ENCODE measurements at regions not wholly inside any gene's neighbourhood (a gene's known extent, or its start where the extent isn't known, plus 50 kb on each side); places are given as distances from the start of the nearest gene placed in this dataset.

DNA sequence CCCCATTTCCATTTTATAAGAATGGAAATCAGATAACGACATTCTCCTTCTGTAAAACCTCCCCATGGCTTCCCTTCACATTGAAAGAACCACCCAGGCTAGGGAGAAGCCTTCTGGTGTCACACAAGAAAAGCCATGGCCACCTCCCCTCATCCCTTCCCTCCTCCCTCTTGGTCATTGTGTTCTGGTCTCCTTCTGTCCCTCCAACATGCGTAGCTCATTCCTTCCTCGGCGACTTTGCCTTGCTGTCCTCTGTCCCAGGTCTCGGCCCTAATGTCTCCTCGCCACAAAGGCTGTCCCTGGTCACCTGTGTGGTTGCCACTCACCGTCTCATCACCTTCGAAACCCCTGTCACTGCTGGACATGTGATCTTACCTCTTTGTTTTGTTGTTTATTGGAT lies 193.9 kb downstream of the BCAS1 start:
- TF ChIP-seq, protein P1, sequence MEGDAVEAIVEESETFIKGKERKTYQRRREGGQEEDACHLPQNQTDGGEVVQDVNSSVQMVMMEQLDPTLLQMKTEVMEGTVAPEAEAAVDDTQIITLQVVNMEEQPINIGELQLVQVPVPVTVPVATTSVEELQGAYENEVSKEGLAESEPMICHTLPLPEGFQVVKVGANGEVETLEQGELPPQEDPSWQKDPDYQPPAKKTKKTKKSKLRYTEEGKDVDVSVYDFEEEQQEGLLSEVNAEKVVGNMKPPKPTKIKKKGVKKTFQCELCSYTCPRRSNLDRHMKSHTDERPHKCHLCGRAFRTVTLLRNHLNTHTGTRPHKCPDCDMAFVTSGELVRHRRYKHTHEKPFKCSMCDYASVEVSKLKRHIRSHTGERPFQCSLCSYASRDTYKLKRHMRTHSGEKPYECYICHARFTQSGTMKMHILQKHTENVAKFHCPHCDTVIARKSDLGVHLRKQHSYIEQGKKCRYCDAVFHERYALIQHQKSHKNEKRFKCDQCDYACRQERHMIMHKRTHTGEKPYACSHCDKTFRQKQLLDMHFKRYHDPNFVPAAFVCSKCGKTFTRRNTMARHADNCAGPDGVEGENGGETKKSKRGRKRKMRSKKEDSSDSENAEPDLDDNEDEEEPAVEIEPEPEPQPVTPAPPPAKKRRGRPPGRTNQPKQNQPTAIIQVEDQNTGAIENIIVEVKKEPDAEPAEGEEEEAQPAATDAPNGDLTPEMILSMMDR (IDR thresholded peaks at IDR 0.05; ENCODE audit: borderline replicate concordance, extremely low read depth, insufficient read depth) = no peak
- no peaks in the 10 kb centered on the region for H3K9me3 ChIP-seq (ENCODE audit: control insufficient read depth in 2 of 3, insufficient read depth in 1 of 3, low read length in 3 of 3)
- no peak overlapping the region for H3K4me3 ChIP-seq (ENCODE audit: low read length in 3 of 3)
- H3K27ac ChIP-seq (ENCODE audit: low read depth in 2 of 2, low read length in 2 of 2) = no peak overlapping the region
- no peaks in the 10 kb centered on the region for H3K36me3 ChIP-seq (ENCODE audit: control insufficient read depth in 2 of 3, insufficient read depth in 3 of 3, low read length in 3 of 3)
- no peaks in the 10 kb centered on the region for H3K27me3 ChIP-seq (ENCODE audit: control insufficient read depth, insufficient read depth, low read length)
- no peak for FAIRE-seq
- intact Hi-C loops (cut with DNase I) = no loop called here
- no peak for DNase-seq
- H3K9ac ChIP-seq (ENCODE audit: low read length in 3 of 3) = no peak overlapping the region
- H3K4me1 ChIP-seq (ENCODE audit: control insufficient read depth in 2 of 3, insufficient read depth in 2 of 3, low read depth in 1 of 3, low read length in 3 of 3) = peaks cover 13 to 34% (median 21%) of the 10 kb centered on the region in 3 donors

DNA sequence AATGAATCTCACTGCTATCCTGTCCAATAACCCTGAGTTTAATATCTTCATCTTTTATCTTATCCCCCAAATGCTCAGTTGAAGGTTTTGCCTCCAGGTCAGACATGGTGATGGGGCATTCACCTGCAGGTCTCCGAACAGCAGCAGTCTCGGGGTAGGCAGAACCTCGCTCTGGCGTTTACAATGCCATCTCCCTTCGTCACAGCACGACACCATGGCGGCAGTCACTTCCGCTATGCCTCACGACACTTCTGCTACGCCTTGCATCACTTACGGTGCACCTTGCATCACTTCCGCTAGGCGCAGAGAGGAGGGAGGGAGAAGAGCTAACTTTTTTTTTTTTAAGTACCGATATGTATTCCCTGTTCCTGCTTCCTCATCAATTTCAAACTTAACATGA lies 194.9 kb downstream of the BCAS1 start:
- Histone ChIP-seq H3K9me3 (ENCODE audit: control insufficient read depth in 2 of 3, insufficient read depth in 1 of 3, low read length in 3 of 3) (no peaks in the 10 kb centered on the region), H3K27ac (ENCODE audit: low read depth in 2 of 2, low read length in 2 of 2) (no peak overlapping the region), H3K27me3 (ENCODE audit: control insufficient read depth, insufficient read depth, low read length) (no peaks in the 10 kb centered on the region), H3K36me3 (ENCODE audit: control insufficient read depth in 2 of 3, insufficient read depth in 3 of 3, low read length in 3 of 3) (no peaks in the 10 kb centered on the region), H3K4me1 (ENCODE audit: control insufficient read depth in 2 of 3, insufficient read depth in 2 of 3, low read depth in 1 of 3, low read length in 3 of 3) (peaks cover 13 to 36% (median 22%) of the 10 kb centered on the region in 3 donors), H3K9ac (ENCODE audit: low read length in 3 of 3) (no peak overlapping the region), H3K4me3 (ENCODE audit: low read length in 3 of 3) (no peak overlapping the region)
- no peak for DNase-seq
- FAIRE-seq = no peak
- TF ChIP-seq, protein P1 (IDR thresholded peaks at IDR 0.05; ENCODE audit: borderline replicate concordance, extremely low read depth, insufficient read depth) = no peak
- intact Hi-C loops (cut with DNase I) = no loop called here

DNA sequence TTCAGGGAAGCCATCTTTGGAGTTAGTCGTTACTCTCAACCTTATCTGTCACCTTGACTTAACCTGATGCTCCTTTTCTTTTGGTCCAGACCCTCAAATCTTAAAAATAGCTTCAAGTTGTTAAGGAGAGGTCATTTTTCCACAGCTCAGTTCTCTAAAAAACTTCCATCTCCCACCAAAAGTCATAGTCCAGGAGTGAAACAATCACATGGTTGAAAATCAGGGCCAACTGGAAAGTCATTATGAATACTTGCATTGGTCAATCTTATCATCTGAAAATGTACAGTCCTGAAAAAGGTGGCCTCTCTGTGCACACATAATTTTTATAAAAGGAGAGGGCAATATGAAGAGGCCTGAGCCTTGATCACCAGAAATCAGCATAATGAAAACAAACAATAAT lies 195.7 kb downstream of the BCAS1 start:
- no peak for DNase-seq
- peaks cover 17 to 31% (median 25%) of the 10 kb centered on the region in 3 donors for H3K4me1 ChIP-seq (ENCODE audit: control insufficient read depth in 2 of 3, insufficient read depth in 2 of 3, low read depth in 1 of 3, low read length in 3 of 3)
- intact Hi-C loops (cut with DNase I) = no loop called here
- H3K27me3 ChIP-seq (ENCODE audit: control insufficient read depth, insufficient read depth, low read length) = no peaks in the 10 kb centered on the region
- no peak overlapping the region for H3K4me3 ChIP-seq (ENCODE audit: low read length in 3 of 3)
- H3K27ac ChIP-seq (ENCODE audit: low read depth in 2 of 2, low read length in 2 of 2) = no peak overlapping the region
- no peaks in the 10 kb centered on the region for H3K36me3 ChIP-seq (ENCODE audit: control insufficient read depth in 2 of 3, insufficient read depth in 3 of 3, low read length in 3 of 3)
- FAIRE-seq = no peak
- TF ChIP-seq, protein P1 (IDR thresholded peaks at IDR 0.05; ENCODE audit: borderline replicate concordance, extremely low read depth, insufficient read depth) = no peak
- H3K9me3 ChIP-seq (ENCODE audit: control insufficient read depth in 2 of 3, insufficient read depth in 1 of 3, low read length in 3 of 3) = no peaks in the 10 kb centered on the region
- no peak overlapping the region for H3K9ac ChIP-seq (ENCODE audit: low read length in 3 of 3)

DNA sequence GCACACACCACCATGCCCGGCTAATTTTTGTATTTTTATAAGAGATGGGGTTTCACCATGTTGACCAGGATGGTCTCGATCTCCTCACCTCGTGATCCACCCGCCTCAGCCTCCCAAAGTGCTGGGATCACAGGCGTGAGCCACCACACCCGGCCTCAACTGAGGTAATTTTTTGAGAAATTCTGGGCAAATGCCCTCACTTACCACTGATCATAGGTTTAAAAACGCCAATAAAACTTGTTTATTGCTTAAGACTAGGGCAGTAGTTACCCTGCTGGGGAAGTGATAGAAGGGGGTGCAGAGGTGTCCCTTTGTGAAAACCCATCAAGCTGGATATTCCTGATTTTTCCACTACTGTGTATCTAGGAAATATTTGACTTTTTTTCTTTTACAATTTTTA lies 196.3 kb downstream of the BCAS1 start:
- Histone ChIP-seq H3K27ac (ENCODE audit: low read depth in 2 of 2, low read length in 2 of 2) (no peak overlapping the region), H3K4me1 (ENCODE audit: control insufficient read depth in 2 of 3, insufficient read depth in 2 of 3, low read depth in 1 of 3, low read length in 3 of 3) (peaks cover 18 to 30% (median 23%) of the 10 kb centered on the region in 3 donors), H3K9ac (ENCODE audit: low read length in 3 of 3) (no peak overlapping the region), H3K36me3 (ENCODE audit: control insufficient read depth in 2 of 3, insufficient read depth in 3 of 3, low read length in 3 of 3) (no peaks in the 10 kb centered on the region), H3K27me3 (ENCODE audit: control insufficient read depth, insufficient read depth, low read length) (no peaks in the 10 kb centered on the region), H3K9me3 (ENCODE audit: control insufficient read depth in 2 of 3, insufficient read depth in 1 of 3, low read length in 3 of 3) (no peaks in the 10 kb centered on the region), H3K4me3 (ENCODE audit: low read length in 3 of 3) (no peak overlapping the region)
- TF ChIP-seq, protein P1 (IDR thresholded peaks at IDR 0.05; ENCODE audit: borderline replicate concordance, extremely low read depth, insufficient read depth) = no peak
- DNase-seq (no peak), FAIRE-seq (no peak)
- intact Hi-C loops (cut with DNase I) = no loop called here

Measured in kidney (tissue), 13 donors.